Stomach (tissue), 8 donors: ENCODE measurements at regions not wholly inside any gene's neighbourhood (a gene's known extent, or its start where the extent isn't known, plus 50 kb on each side); places are given as distances from the start of the nearest gene placed in this dataset.

Experiments
- DNase-seq, 2 donors: peaks; one replicate each; pipeline versions ENCODE4 v3.0.0 to v3.0.0-alpha.2; 2013 to 2019
- H3K27ac ChIP-seq, 5 donors: fragments of 200-600 bp in 4 of 5; sonication (generic) in 4 of 5; one replicate each; pipeline ENCODE4 v1.5.1; 2013 to 2019; ENCODE audit warnings: mild to moderate bottlenecking in 1 of 5, moderate library complexity in 1 of 5
- H3K27me3 ChIP-seq, 3 donors: fragments of 200-600 bp; sonication (generic); one replicate each; pipeline ENCODE4 v1.5.1; 2017 to 2019; ENCODE audit warnings: mixed run types in 1 of 3
- H3K36me3 ChIP-seq, 4 donors: fragments of 200-600 bp; sonication (generic); 1 replicate in 3 of 4; 2 replicates in 1 of 4; pipeline ENCODE4 v1.5.1; 2016 to 2019
- H3K4me1 ChIP-seq, 4 donors: fragments of 200-600 bp; sonication (generic); one replicate each; pipeline ENCODE4 v1.5.1; 2016 to 2019
- H3K4me3 ChIP-seq, 4 donors: fragments of 200-600 bp; sonication (generic) in 3 of 4; one replicate each; pipeline ENCODE4 v1.5.1; 2016 to 2019; ENCODE audit warnings: mild to moderate bottlenecking in 1 of 4
- H3K9me3 ChIP-seq, 4 donors: fragments of 200-600 bp; sonication (generic); one replicate each; pipeline ENCODE4 v1.5.1; 2016 to 2019
- EP300 ChIP-seq: sonication (generic); formaldehyde crosslinking; IDR thresholded peaks from one replicate; pipeline ENCODE4 v1.6.1; 2017; ENCODE audit warnings: antibody characterized with exemption
- POLR2A ChIP-seq, 4 donors: fragments of 450-650 bp; IDR thresholded peaks; one replicate each; pipeline ENCODE4 v1.6.1; 2016; ENCODE audit warnings: antibody characterized with exemption in 4 of 4, control low read depth in 2 of 4, mild to moderate bottlenecking in 1 of 4, moderate library complexity in 1 of 4
- POLR2AphosphoS5 ChIP-seq, 3 donors: sonication (generic); formaldehyde crosslinking; IDR thresholded peaks; one replicate each; pipeline ENCODE4 v1.6.1; 2016; ENCODE audit warnings: antibody characterized with exemption in 3 of 3
- WGBS, 5 donors: extraction: QIAGEN DNeasy Blood & Tissue Kit in 3 of 5; methylation state at CpG; one replicate each; pipeline versions ENCODE4 v1.1.5 to v1.1.7; 2013 to 2018; 5-methylcytosine and 5-hydroxymethylcytosine counted together
- intact Hi-C: fragments of 100-400 bp; cut with DNase I; formaldehyde crosslinking; loops from one replicate; pipeline ENCODE4 v1.15.1; 2023; ENCODE audit warnings: low total_unique reads
- TF ChIP-seq, protein P1 (sequence below), 7 experiments: fragments of 450-650 bp in 4 of 7; fragments of 200-600 bp in 3 of 7; sonication (generic) in 3 of 7; IDR thresholded peaks; one replicate each; pipeline ENCODE4 v1.5.1; 2016 to 2019; ENCODE audit warnings: antibody characterized with exemption in 7 of 7, control low read depth in 2 of 7, mild to moderate bottlenecking in 1 of 7
- donor health status: healthy with polysubstance abuse.
- donor health status: Bipolar disorder and iron deficiency.
- donor health status: healthy.

DNA sequence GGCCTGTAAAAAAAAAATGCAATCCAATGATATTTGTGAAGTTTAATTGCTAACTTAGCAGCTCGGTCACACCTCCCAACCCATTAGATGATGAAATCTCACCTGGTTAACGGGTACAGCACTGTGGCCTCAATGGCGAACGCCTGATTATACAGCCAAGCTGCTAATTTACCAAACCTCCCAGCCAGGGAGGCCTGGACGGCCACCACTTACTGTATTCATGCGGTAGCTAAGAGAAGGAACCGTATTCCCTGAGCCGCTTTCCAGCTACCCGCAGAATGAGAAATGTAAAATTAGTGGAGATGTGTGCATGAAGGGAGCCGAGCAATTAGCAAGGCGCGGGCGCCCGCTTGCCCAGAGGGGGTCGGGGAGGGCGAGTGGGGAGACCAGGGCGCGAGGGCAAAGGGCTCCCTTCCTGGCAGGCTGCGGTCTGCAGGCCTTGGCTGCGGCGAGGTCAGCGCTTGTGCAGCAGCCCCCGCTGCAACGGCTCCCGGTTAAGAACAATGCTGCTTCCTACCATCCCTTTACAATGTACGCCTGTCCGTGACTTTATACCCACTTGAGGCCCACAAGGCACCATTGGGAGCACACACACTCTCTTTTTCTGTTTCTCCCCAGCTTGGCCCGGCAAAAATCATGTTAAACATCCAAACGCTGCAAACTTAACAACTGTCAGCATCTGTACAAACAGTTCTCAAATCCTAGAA, 70.4 kb upstream of the TBCA start:
- H3K36me3 ChIP-seq, result no peaks in the 10 kb centered on the region
- TF ChIP-seq EP300 (no peak), POLR2A (IDR thresholded peaks at IDR 0.05) (no peak), POLR2AphosphoS5 (IDR thresholded peaks at IDR 0.05) (no peak)
- TF ChIP-seq, protein P1, sequence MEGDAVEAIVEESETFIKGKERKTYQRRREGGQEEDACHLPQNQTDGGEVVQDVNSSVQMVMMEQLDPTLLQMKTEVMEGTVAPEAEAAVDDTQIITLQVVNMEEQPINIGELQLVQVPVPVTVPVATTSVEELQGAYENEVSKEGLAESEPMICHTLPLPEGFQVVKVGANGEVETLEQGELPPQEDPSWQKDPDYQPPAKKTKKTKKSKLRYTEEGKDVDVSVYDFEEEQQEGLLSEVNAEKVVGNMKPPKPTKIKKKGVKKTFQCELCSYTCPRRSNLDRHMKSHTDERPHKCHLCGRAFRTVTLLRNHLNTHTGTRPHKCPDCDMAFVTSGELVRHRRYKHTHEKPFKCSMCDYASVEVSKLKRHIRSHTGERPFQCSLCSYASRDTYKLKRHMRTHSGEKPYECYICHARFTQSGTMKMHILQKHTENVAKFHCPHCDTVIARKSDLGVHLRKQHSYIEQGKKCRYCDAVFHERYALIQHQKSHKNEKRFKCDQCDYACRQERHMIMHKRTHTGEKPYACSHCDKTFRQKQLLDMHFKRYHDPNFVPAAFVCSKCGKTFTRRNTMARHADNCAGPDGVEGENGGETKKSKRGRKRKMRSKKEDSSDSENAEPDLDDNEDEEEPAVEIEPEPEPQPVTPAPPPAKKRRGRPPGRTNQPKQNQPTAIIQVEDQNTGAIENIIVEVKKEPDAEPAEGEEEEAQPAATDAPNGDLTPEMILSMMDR (IDR thresholded peaks at IDR 0.05), result no peak
- DNase-seq, result no peak
- peaks cover 6 to 27% (median 22%) of the 10 kb centered on the region in 4 donors for H3K4me1 ChIP-seq
- 60 to 72% (median 61%) methylated on average over 29 of the region's 29 CpGs for WGBS, 5 donors
- peaks cover 0 to 69% (median 29%) of the 10 kb centered on the region in 3 donors for H3K27me3 ChIP-seq
- no peaks in the 10 kb centered on the region for H3K9me3 ChIP-seq
- intact Hi-C loops, result no loop called here
- H3K4me3 ChIP-seq, result no peak overlapping the region
- H3K27ac ChIP-seq, result no peak overlapping the region

DNA sequence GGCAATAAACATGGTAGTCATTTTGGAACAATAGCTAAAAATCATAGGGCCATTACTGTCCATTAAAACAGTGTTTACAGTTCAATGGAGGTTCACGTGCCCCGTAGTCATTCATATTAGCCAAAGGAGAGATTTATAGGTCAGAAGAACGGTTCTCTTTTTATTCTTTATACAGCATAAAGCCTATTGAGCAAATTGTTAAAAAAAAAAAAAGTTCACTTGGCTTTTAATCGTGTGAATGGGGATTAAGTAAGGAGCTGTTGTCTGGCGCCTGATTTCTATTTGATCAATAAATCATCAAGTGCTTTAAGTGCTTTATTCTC, 69.1 kb upstream of the TBCA start:
- H3K4me3 ChIP-seq, result peak overlapping the region in 2 of 4 donors; percentile 46 to 57
- no peak overlapping the region for H3K27ac ChIP-seq
- H3K9me3 ChIP-seq, result no peaks in the 10 kb centered on the region
- H3K36me3 ChIP-seq, result no peaks in the 10 kb centered on the region
- H3K4me1 ChIP-seq, result peaks cover 6 to 18% (median 13%) of the 10 kb centered on the region in 4 donors
- TF ChIP-seq EP300, result no peak
- TF ChIP-seq POLR2AphosphoS5 (IDR thresholded peaks at IDR 0.05), result no peak
- TF ChIP-seq, protein P1 (IDR thresholded peaks at IDR 0.05), result no peak
- no peak for TF ChIP-seq POLR2A (IDR thresholded peaks at IDR 0.05)
- H3K27me3 ChIP-seq, result peaks cover 0 to 57% (median 18%) of the 10 kb centered on the region in 3 donors
- intact Hi-C loops, result no loop called here
- DNase-seq, result no peak
- 58 to 65% (median 61%) methylated on average over 5 of the region's 5 CpGs for WGBS, 5 donors

DNA sequence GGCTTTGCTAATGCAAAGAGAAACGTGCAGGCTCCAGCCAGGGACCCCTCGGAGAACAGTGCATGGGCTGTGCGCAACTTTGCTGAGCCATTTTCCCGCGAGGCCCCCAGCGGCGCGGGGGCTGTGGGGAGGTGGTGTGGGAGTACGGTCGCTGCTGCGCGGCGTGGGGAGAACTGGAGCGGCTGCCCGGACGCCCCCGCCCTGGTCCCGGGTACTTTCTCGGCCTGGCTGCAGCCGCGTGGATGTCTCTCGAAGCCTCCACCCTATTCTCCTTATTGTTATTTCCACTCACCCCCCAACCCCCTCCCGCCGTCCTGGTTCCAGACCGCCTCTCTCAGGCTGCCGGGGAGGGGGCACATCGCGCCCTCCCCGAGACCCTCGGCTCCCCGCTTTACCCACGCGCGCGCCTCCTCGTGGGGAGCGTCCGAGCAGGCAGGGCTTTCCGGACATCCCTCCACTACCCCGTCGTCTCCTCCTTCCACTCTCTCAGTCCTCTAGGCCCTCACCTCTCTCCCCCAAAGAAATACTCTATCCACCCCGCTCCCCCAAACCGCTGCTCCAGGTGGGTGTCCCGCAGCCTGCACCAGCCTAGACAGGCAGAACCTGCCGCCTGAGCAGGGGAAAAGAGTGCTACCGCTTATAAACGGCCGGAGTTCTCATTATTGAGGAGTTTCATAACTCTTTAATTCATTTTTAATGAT, 68.6 kb upstream of the TBCA start:
- 7 to 13% (median 9%) methylated on average over 33 to 48 of the region's 48 CpGs for WGBS, 5 donors
- DNase-seq, result no peak

DNA sequence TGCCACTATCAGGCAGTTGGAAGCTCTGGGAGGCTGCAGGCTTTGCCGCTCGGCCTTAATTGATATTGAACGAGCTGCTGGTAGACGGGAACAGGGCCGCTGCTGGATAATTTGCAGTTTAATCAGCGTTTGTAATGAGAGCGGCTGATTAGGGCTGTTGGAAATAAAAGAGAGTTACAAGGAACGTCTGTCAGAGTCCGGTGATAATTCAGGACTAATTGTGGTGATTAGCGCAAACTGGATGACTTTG, 68.2 kb upstream of the TBCA start:
- peak overlapping the region in 1 of 5 donors; percentile 54 for H3K27ac ChIP-seq
- no peaks in the 10 kb centered on the region for H3K36me3 ChIP-seq
- peak overlapping the region; percentile 46 to 57 (median 52) for H3K4me3 ChIP-seq
- peaks cover 0 to 57% (median 18%) of the 10 kb centered on the region in 3 donors for H3K27me3 ChIP-seq
- peaks cover 6 to 18% (median 13%) of the 10 kb centered on the region in 4 donors for H3K4me1 ChIP-seq
- DNase-seq, result peak in 1 of 2 donors; percentile 45
- no peaks in the 10 kb centered on the region for H3K9me3 ChIP-seq
- WGBS, 5 donors, result 2 to 6% (median 2%) methylated on average over 10 of the region's 10 CpGs
- TF ChIP-seq, protein P1 (IDR thresholded peaks at IDR 0.05), result no peak
- TF ChIP-seq EP300 (no peak), POLR2AphosphoS5 (IDR thresholded peaks at IDR 0.05) (no peak), POLR2A (IDR thresholded peaks at IDR 0.05) (no peak)
- intact Hi-C loops, result no loop called here

More for the DNA sequence above, 68.6 kb upstream of the TBCA start:
- Histone ChIP-seq H3K27ac (peak overlapping the region in 1 of 5 donors; percentile 54), H3K36me3 (no peaks in the 10 kb centered on the region), H3K4me3 (peak overlapping the region; percentile 46 to 57 (median 52)), H3K4me1 (peaks cover 6 to 18% (median 13%) of the 10 kb centered on the region in 4 donors), H3K27me3 (peaks cover 0 to 57% (median 18%) of the 10 kb centered on the region in 3 donors), H3K9me3 (no peaks in the 10 kb centered on the region)
- intact Hi-C loops, result no loop called here
- TF ChIP-seq EP300 (no peak), POLR2AphosphoS5 (IDR thresholded peaks at IDR 0.05) (no peak), POLR2A (IDR thresholded peaks at IDR 0.05) (no peak)
- TF ChIP-seq, protein P1 (IDR thresholded peaks at IDR 0.05), result no peak
